ENCODE measurements at regions not wholly inside any gene's neighbourhood (a gene's known extent, or its start where the extent isn't known, plus 50 kb on each side); places are given as distances from the start of the nearest gene placed in this dataset.

GRCh38 chr6:4504700-4505099 is 271.5 kb upstream of the CDYL start:
- Mint-ChIP-seq H3K9me3 (peaks cover 9% of the 10 kb centered on the region), H3K4me1 (ENCODE audit: low read depth) (no peaks in the 10 kb centered on the region), H3K36me3 (ENCODE audit: low read depth) (no peaks in the 10 kb centered on the region), H3K4me3 (no peak overlapping the region), H3K27me3 (peaks cover 2% of the 10 kb centered on the region), H3K27ac (no peak overlapping the region)
- intact Hi-C loops (cut with micrococcal nuclease): no loop called here

- Mint-ChIP-seq H3K4me1 (ENCODE audit: low read depth) (no peaks in the 10 kb centered on the region), H3K36me3 (ENCODE audit: low read depth) (no peaks in the 10 kb centered on the region)
- intact Hi-C loops (cut with micrococcal nuclease): no loop called here
Observed at GRCh38 chr6:4503700-4504099, 272.5 kb upstream of the CDYL start.

GRCh38 chr6:4496284-4496683 is 279.9 kb upstream of the CDYL start:
- intact Hi-C loops (cut with micrococcal nuclease): no loop called here
- H3K4me1 Mint-ChIP-seq (ENCODE audit: low read depth): no peaks in the 10 kb centered on the region
- H3K36me3 Mint-ChIP-seq (ENCODE audit: low read depth): no peaks in the 10 kb centered on the region
- no peaks in the 10 kb centered on the region for H3K9me3 Mint-ChIP-seq
- H3K27ac Mint-ChIP-seq: no peak overlapping the region
- H3K27me3 Mint-ChIP-seq: peaks cover 2% of the 10 kb centered on the region
- H3K4me3 Mint-ChIP-seq: no peak overlapping the region

More at GRCh38 chr6:4503700-4504099, 272.5 kb upstream of the CDYL start:
- H3K27ac Mint-ChIP-seq: no peak overlapping the region
- H3K9me3 Mint-ChIP-seq: peaks cover 9% of the 10 kb centered on the region
- H3K27me3 Mint-ChIP-seq: peaks cover 2% of the 10 kb centered on the region
- no peak overlapping the region for H3K4me3 Mint-ChIP-seq

GRCh38 chr6:4491501-4492260 is 284.5 kb upstream of the CDYL start:
- Mint-ChIP-seq H3K9me3 (peaks cover 43% of the 10 kb centered on the region), H3K4me1 (ENCODE audit: low read depth) (peaks cover 6% of the 10 kb centered on the region), H3K36me3 (ENCODE audit: low read depth) (no peaks in the 10 kb centered on the region), H3K27me3 (no peaks in the 10 kb centered on the region), H3K27ac (no peak overlapping the region), H3K4me3 (no peak overlapping the region)
- intact Hi-C loops (cut with micrococcal nuclease): no loop called here

GRCh38 chr6:4489538-4489937 is 286.7 kb upstream of the CDYL start:
- Mint-ChIP-seq H3K27ac (no peak overlapping the region), H3K27me3 (no peaks in the 10 kb centered on the region), H3K36me3 (ENCODE audit: low read depth) (no peaks in the 10 kb centered on the region), H3K4me1 (ENCODE audit: low read depth) (peaks cover 6% of the 10 kb centered on the region), H3K4me3 (no peak overlapping the region), H3K9me3 (peaks cover 45% of the 10 kb centered on the region)
- intact Hi-C loops (cut with micrococcal nuclease): no loop called here

GRCh38 chr6:4488389-4488788 is 287.8 kb upstream of the CDYL start:
- H3K9me3 Mint-ChIP-seq: peaks cover 45% of the 10 kb centered on the region
- H3K4me1 Mint-ChIP-seq (ENCODE audit: low read depth): peaks cover 6% of the 10 kb centered on the region
- no peak overlapping the region for H3K4me3 Mint-ChIP-seq
- H3K27me3 Mint-ChIP-seq: no peaks in the 10 kb centered on the region
- no peaks in the 10 kb centered on the region for H3K36me3 Mint-ChIP-seq (ENCODE audit: low read depth)
- intact Hi-C loops (cut with micrococcal nuclease): no loop called here
- no peak overlapping the region for H3K27ac Mint-ChIP-seq

DNA sequence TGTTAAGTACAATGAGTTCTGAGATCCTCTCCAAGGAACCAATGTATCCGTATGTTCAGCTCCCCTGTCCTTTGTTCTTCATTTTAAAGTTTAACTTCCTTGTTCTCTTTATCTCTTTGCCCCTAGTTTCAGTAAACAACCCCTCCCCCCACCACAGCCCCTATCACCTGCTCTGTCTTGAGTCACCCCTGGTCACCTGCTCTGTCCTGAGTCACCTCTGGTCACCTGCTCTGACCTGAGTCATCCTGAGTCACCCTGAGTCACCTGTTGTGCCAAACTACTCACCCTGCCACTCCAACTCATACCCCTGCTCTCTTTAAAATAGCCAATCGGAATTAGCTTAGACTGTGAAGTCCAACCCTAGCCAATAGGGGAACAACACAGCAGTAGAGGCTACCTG is 288.7 kb upstream of the CDYL start:
- H3K4me1 Mint-ChIP-seq (ENCODE audit: low read depth): peaks cover 6% of the 10 kb centered on the region
- peaks cover 49% of the 10 kb centered on the region for H3K9me3 Mint-ChIP-seq
- H3K36me3 Mint-ChIP-seq (ENCODE audit: low read depth): no peaks in the 10 kb centered on the region
- no peaks in the 10 kb centered on the region for H3K27me3 Mint-ChIP-seq
- intact Hi-C loops (cut with micrococcal nuclease): no loop called here
- no peak overlapping the region for H3K27ac Mint-ChIP-seq
- no peak overlapping the region for H3K4me3 Mint-ChIP-seq

- Mint-ChIP-seq H3K9me3 (peaks cover 56% of the 10 kb centered on the region), H3K36me3 (ENCODE audit: low read depth) (no peaks in the 10 kb centered on the region), H3K27me3 (no peaks in the 10 kb centered on the region), H3K4me3 (no peak overlapping the region), H3K4me1 (ENCODE audit: low read depth) (peaks cover 6% of the 10 kb centered on the region), H3K27ac (no peak overlapping the region)
- intact Hi-C loops (cut with micrococcal nuclease): no loop called here
Observed at GRCh38 chr6:4486568-4487315, 289.5 kb upstream of the CDYL start.

GRCh38 chr6:4485735-4486134 is 290.5 kb upstream of the CDYL start:
- no peaks in the 10 kb centered on the region for H3K27me3 Mint-ChIP-seq
- H3K9me3 Mint-ChIP-seq: peaks cover 54% of the 10 kb centered on the region
- no peak overlapping the region for H3K27ac Mint-ChIP-seq
- H3K4me1 Mint-ChIP-seq (ENCODE audit: low read depth): peaks cover 6% of the 10 kb centered on the region
- no peak overlapping the region for H3K4me3 Mint-ChIP-seq
- no peaks in the 10 kb centered on the region for H3K36me3 Mint-ChIP-seq (ENCODE audit: low read depth)
- intact Hi-C loops (cut with micrococcal nuclease): no loop called here

GRCh38 chr6:4482461-4482860 is 293.7 kb upstream of the CDYL start:
- Mint-ChIP-seq H3K27me3 (no peaks in the 10 kb centered on the region), H3K4me3 (no peak overlapping the region), H3K4me1 (ENCODE audit: low read depth) (no peaks in the 10 kb centered on the region), H3K9me3 (peaks cover 21% of the 10 kb centered on the region), H3K36me3 (ENCODE audit: low read depth) (no peaks in the 10 kb centered on the region), H3K27ac (no peak overlapping the region)
- intact Hi-C loops (cut with micrococcal nuclease): no loop called here

DNA sequence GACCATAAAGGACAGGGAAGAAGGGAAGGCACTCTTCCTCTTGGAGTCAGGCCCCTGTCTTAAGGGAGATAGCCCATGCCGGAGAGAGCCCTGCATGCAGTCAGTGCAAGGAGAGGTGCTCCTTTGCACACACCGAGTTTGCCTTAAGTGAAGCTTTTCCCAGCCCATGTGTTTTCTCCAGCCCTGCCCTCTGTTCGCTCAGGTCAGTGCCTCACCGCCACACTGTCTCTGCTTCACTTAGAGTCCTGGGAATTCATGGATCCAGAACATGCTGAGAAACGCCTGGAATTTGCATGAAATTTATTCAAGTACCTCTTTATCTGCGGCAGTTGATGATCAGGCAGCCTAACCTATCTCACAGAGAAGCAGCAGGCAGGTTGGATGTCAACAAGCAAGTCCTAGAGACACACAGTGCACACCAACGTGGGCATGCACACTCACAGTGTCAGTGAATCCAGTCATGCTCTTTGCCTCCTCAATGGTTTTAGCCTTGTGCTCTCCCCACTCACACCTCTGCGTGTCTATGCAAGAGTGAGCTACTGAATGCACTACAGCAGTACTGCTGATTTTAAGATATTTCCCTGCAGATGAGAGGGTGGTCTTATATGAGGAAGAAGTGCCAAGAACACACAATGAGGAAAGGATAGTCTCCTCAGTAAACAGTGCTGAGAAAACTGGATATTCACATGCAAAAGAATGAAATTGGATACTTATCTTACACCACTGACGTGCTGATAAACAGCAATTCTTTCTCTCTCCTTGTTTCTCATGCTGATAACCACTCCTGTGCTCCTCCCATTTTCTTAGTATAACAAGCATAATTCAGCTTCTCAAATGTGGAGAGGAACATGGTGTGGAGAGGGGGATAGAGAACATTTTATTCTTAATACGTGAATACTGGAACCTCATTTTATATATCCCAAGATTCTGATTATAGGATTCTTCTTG is 295.1 kb upstream of the CDYL start:
- H3K27me3 Mint-ChIP-seq: no peaks in the 10 kb centered on the region
- intact Hi-C loops (cut with micrococcal nuclease): no loop called here
- H3K4me3 Mint-ChIP-seq: no peak overlapping the region
- H3K4me1 Mint-ChIP-seq (ENCODE audit: low read depth): no peaks in the 10 kb centered on the region
- H3K27ac Mint-ChIP-seq: no peak overlapping the region
- H3K9me3 Mint-ChIP-seq: peaks cover 11% of the 10 kb centered on the region
- no peaks in the 10 kb centered on the region for H3K36me3 Mint-ChIP-seq (ENCODE audit: low read depth)

DNA sequence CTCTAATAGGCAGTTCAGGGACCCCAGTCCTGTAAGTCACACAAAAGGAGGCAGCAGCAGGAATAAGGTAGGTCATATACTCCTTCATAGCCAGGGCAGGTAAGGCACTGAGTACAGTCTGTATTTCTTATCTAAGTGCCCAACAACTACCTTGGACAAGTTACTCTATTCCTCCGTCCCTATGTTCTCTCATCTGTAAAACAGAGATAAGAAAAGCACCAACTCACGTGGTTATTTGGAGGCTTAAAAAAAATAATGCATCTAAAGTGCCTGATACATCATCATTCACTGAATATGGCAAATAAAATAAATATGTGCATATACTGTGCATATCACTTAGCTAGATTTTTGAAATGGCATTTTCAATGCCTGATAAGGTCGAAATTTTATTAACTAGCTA is 298.1 kb upstream of the CDYL start:
- H3K27ac Mint-ChIP-seq: no peak overlapping the region
- H3K36me3 Mint-ChIP-seq (ENCODE audit: low read depth): no peaks in the 10 kb centered on the region
- H3K9me3 Mint-ChIP-seq: peaks cover 13% of the 10 kb centered on the region
- intact Hi-C loops (cut with micrococcal nuclease): no loop called here
- no peaks in the 10 kb centered on the region for H3K27me3 Mint-ChIP-seq
- no peaks in the 10 kb centered on the region for H3K4me1 Mint-ChIP-seq (ENCODE audit: low read depth)
- no peak overlapping the region for H3K4me3 Mint-ChIP-seq

DNA sequence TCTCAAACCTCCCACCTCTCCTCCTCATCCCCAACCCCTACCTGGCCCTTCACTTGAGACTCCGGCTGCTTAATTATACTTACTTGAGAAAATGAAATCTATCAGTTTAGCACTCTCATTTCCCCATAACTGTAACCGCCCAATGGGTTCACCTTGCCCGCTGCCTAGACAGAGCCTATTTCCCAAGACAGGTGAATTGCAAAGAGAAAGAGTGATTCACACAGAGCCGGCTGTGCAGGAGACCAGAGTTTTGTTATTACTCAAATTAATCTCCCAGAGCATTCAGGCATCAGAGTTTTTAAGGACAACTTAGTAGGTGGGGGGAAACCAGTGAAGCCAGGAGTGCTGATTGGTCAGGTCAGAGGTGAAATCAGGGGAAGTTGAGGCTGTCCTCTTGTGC is 301.4 kb upstream of the CDYL start:
- peaks cover 33% of the 10 kb centered on the region for H3K9me3 Mint-ChIP-seq

More for the DNA sequence above, 301.4 kb upstream of the CDYL start:
- intact Hi-C loops (cut with micrococcal nuclease): no loop called here
- H3K4me3 Mint-ChIP-seq: no peak overlapping the region
- no peaks in the 10 kb centered on the region for H3K4me1 Mint-ChIP-seq (ENCODE audit: low read depth)
- no peaks in the 10 kb centered on the region for H3K27me3 Mint-ChIP-seq
- H3K27ac Mint-ChIP-seq: no peak overlapping the region
- no peaks in the 10 kb centered on the region for H3K36me3 Mint-ChIP-seq (ENCODE audit: low read depth)
